ENCODE measurements at regions not wholly inside any gene's neighbourhood (a gene's known extent, or its start where the extent isn't known, plus 50 kb on each side); places are given as distances from the start of the nearest gene placed in this dataset.

DNA sequence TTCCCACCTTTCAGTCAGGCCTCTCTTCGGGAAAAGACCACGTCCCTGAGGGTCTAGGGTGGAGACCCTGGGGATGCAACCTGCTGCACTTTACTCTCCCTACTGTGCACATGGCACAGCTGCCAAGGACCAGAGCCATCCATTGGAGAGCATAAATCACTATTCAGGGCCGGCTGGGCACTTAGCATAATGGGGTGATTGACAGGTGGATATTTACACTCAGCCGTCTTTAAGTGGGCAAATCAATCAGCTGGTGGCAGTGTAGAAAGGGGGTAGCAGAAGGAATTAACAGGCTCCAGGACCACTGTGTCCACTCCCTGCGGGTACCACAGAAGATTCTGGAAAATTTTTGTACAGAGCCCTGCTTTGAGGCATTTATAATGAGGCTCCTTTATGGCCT, 87.3 kb upstream of the IRX6 start:
- TF ChIP-seq, protein P1, sequence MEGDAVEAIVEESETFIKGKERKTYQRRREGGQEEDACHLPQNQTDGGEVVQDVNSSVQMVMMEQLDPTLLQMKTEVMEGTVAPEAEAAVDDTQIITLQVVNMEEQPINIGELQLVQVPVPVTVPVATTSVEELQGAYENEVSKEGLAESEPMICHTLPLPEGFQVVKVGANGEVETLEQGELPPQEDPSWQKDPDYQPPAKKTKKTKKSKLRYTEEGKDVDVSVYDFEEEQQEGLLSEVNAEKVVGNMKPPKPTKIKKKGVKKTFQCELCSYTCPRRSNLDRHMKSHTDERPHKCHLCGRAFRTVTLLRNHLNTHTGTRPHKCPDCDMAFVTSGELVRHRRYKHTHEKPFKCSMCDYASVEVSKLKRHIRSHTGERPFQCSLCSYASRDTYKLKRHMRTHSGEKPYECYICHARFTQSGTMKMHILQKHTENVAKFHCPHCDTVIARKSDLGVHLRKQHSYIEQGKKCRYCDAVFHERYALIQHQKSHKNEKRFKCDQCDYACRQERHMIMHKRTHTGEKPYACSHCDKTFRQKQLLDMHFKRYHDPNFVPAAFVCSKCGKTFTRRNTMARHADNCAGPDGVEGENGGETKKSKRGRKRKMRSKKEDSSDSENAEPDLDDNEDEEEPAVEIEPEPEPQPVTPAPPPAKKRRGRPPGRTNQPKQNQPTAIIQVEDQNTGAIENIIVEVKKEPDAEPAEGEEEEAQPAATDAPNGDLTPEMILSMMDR (IDR thresholded peaks at IDR 0.05; ENCODE audit: low read depth, low read length), result no peak
- DNase-seq (ENCODE audit: low read depth in 2 of 2), result no peak
- no peak overlapping the region for H3K4me3 ChIP-seq (replicated peaks in 1 of 2; ENCODE audit: low read depth in 2 of 2, low read length in 2 of 2)

DNA sequence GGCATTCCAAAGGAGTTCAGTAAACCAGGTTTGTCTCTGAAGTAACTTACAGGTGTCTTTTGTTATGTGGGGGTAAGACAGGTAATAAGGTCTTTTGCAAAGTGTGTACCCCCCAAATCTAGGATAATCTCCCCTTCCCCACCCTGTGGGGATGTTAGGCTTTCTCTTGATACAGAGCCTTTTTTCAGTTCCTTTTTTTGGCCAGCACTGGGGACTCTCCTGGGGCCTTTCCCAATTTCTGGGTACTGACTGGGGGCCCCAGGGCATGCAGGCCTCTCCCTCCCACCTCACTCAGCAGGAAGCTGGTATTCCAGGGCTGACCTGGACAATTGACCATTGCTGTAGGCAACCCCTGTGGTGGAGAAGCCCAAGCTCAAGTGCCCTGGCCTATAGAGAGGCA, 84.3 kb upstream of the IRX6 start:
- no peak for DNase-seq (ENCODE audit: low read depth in 2 of 2)
- H3K4me3 ChIP-seq (replicated peaks in 1 of 2; ENCODE audit: low read depth in 2 of 2, low read length in 2 of 2), result no peak overlapping the region
- TF ChIP-seq, protein P1 (IDR thresholded peaks at IDR 0.05; ENCODE audit: low read depth, low read length), result no peak

DNA sequence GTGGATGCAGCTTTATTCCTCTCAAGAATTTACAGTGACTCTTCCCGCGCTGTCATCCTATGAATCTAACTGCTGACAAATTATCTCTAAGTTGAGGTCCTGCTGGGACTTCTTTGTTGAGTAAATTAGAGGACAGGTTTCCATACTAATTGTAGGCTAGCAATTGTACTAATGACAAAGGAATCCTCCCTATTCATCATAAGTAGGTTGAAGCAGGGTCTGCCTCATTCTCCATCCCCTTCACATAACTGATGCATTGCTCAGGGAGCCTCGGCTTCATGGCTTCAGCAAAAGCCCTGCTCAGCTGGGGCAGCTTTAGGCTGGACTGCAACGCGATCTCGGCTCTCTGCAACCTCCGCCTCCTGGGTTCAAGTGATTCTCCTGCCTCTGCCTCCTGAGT, 83.1 kb upstream of the IRX6 start:
- TF ChIP-seq, protein P1 (IDR thresholded peaks at IDR 0.05; ENCODE audit: low read depth, low read length), result no peak
- DNase-seq (ENCODE audit: low read depth in 2 of 2), result no peak
- no peak overlapping the region for H3K4me3 ChIP-seq (replicated peaks in 1 of 2; ENCODE audit: low read depth in 2 of 2, low read length in 2 of 2)

DNA sequence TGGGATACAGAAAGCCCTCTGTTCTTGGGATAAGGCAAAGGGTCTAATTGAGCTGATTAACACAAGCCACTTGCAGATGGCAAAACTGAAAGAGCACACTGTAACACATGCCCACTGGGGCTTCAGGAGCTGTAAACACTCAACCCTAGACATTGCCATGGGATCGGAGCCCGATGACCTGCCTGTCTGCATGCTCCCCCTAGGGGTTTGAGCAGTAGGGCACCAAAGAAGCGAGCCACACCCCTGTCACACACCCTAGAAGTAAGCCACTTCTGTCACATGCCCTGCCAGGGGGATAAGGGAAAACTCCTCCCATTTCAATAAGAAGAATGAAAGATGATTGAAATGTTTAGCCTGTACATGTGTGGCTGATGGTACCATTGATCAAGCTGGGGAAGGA, 81.3 kb upstream of the IRX6 start:
- H3K4me3 ChIP-seq (replicated peaks in 1 of 2; ENCODE audit: low read depth in 2 of 2, low read length in 2 of 2), result no peak overlapping the region
- TF ChIP-seq, protein P1 (IDR thresholded peaks at IDR 0.05; ENCODE audit: low read depth, low read length), result no peak
- no peak for DNase-seq (ENCODE audit: low read depth in 2 of 2)

DNA sequence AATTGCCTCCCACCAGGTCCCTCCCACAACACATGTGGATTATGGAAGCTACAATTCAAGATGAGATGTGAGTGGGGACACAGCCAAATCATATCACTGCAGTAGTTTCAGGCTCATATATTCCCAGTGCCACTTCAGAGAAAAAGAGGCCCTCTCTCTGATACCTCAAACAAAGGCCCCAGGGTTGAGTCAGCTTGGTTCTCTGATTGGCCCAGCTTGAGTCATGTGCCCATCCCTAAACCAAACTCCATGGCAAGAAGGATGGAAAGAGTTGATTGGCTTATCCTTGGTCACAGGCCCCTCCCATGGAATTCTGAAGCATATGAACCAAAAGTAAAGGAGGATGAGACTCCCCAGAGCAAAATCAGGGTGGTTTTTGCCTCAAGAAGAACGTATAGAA, 75.9 kb upstream of the IRX6 start:
- TF ChIP-seq, protein P1 (IDR thresholded peaks at IDR 0.05; ENCODE audit: low read depth, low read length), result no peak
- DNase-seq (ENCODE audit: low read depth in 2 of 2), result no peak
- no peak overlapping the region for H3K4me3 ChIP-seq (replicated peaks in 1 of 2; ENCODE audit: low read depth in 2 of 2, low read length in 2 of 2)

DNA sequence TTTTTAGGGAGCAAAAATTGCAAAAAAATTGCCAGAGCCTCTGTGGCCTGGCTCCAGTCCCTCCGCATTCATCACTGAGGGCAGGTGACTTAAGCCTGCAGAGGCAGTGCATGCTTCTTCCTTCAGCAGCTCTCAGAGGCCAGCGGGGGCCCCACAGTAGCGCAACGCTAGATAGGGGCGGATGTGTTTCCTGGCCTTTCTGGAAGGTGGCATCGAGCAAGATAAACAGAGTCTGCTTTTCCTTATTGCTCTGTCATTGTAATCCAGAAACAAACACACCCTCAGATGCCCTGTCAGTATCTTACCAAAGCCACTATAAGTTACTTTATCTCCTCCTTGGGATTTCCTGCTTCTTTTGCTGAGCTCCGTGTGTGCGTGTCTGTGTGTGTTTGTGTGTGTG, 75.5 kb upstream of the IRX6 start:
- TF ChIP-seq, protein P1 (IDR thresholded peaks at IDR 0.05; ENCODE audit: low read depth, low read length), result no peak
- no peak overlapping the region for H3K4me3 ChIP-seq (replicated peaks in 1 of 2; ENCODE audit: low read depth in 2 of 2, low read length in 2 of 2)
- DNase-seq (ENCODE audit: low read depth in 2 of 2), result no peak

DNA sequence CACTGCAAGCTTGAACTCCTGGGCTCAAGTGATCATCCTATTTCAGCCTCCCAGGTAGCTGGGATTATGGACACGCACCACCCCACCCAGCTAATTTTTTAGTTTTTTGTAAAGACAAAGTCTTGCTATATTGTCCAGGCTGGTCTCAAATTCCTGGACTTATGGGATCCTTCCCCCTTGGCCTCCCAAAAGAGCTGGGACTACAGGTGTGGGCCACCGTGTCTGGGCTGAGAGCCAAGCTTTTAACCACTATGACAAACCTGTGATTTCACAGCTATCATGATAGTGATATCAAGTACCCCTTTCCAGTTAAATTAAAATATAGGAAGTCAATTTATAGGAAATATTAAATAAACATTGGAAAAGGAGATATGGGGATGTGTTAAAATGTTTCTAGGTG, 74.6 kb upstream of the IRX6 start:
- no peak for DNase-seq (ENCODE audit: low read depth in 2 of 2)
- H3K4me3 ChIP-seq (replicated peaks in 1 of 2; ENCODE audit: low read depth in 2 of 2, low read length in 2 of 2), result no peak overlapping the region
- TF ChIP-seq, protein P1 (IDR thresholded peaks at IDR 0.05; ENCODE audit: low read depth, low read length), result no peak

Measured in cardiac fibroblast (primary cell).